Activated CD8-positive, alpha-beta memory T cell treated with anti-CD3 and anti-CD28 coated beads for 48 hours (primary cell): ENCODE measurements at regions not wholly inside any gene's neighbourhood (a gene's known extent, or its start where the extent isn't known, plus 50 kb on each side); places are given as distances from the start of the nearest gene placed in this dataset.
"Not testable (repeated sequence)": the region's sequence is repeated elsewhere in the genome, so short reads cannot be mapped to it uniquely, and the experiment has no call there.

Experiments
- DNase-seq, 3 experiments: peaks; one replicate each; pipeline ENCODE4 v3.0.0-alpha.2; 2020; ENCODE audit warnings: low read depth in 2 of 3, low spot score in 2 of 3

GRCh38 chr13:109941951-109942350 lies 155.6 kb upstream of the IRS2 start:
- DNase-seq = no peak

- DNase-seq = no peak
Observed at GRCh38 chr13:109941221-109941620, 154.8 kb upstream of the IRS2 start.

GRCh38 chr13:109940637-109941036 lies 154.3 kb upstream of the IRS2 start:
- DNase-seq = no peak

GRCh38 chr13:109939838-109940237 lies 153.5 kb upstream of the IRS2 start:
- DNase-seq = no peak

DNA sequence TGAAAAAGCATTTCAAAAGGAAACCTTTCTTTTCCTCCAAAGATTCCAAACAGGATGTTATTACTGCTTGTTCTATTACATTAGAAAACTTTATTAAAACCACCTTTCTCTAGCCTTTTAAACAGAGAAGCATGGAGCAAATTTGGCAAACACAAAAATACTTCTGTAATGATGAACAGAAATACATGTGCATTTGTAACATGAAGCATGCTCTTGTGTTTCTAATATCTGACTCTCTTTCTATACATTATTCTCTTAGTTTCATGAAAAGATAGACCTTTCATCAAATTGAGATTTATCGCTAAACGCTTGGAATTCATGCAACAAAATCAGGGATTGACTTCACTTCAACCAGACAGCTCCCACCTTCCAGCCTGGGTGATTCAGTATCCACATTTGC lies 152.8 kb upstream of the IRS2 start:
- no peak for DNase-seq

DNA sequence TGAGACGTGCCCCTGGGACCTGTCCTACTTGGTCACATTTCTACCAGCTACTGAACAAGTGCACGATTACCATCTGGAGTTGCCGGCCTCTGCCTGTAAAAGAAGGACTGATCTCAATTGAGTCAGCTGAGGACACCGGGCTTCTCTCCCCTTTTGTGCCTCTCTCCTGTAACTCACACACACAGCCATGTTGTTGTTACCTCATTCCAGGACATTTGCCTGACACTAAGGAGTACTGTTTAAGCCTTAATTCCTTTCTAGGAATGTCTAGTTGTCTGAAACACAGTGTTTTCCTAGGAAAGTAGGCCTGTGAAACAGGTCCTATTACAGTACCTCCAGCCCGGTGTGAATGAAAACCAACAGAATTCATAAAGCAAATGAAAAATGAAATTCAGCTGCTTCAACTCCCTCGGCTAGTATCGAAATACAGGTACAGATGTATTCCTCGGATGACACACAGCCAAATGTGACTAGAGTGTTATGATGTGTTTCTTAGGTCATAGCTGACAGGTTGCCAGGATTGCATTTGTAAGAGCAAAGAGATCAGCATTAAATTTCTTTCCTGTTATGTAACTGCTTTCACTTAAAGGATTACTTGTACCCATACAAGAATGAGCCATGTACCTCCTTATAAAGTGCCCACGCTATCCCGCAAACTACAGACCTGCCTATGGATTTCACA lies 152.0 kb upstream of the IRS2 start:
- DNase-seq = no peak

DNA sequence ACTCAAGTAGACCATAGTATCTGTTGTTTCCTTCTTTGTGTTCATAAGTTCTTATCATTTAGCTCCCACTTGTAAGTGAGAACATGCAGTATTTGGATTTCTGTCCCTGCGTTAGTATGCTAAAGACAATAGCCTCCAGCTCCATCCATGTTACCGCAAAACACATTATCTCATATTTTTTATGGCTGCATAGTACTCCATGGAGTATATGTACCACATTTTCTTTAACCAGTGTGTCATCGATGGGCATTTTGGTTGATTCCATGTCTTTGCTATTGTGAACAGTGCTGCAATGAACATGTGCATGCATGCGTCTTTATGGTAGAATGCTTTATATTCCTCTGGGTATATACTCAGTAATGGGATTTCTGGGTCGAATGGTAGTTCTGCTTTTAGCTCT lies 148.1 kb upstream of the IRS2 start:
- DNase-seq = not testable (repeated sequence)

- no peak for DNase-seq
Observed at GRCh38 chr13:109933476-109933875, 147.1 kb upstream of the IRS2 start.

- no peak for DNase-seq
Observed at GRCh38 chr13:109924376-109924775, 138.0 kb upstream of the IRS2 start.

DNA sequence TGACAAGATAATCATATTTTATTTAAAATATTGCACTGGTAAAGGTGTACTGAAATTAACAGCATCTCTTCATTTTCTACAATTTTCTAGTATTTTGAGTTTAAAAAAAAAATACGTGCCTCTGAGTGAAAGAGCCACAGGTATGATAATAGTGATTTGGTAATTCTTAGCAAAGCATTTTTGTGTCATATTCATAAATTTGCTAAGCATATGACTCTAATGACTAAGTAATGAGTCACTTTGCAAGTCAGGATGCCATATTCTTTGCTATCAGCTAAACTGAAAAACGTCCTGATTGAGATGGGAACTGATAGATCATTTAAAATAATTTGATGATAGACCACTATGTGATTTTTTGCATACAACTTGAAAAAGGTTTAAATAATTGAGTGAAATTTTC lies 136.1 kb upstream of the IRS2 start:
- no peak for DNase-seq

GRCh38 chr13:109919715-109920375 lies 133.5 kb upstream of the IRS2 start:
- no peak for DNase-seq

DNA sequence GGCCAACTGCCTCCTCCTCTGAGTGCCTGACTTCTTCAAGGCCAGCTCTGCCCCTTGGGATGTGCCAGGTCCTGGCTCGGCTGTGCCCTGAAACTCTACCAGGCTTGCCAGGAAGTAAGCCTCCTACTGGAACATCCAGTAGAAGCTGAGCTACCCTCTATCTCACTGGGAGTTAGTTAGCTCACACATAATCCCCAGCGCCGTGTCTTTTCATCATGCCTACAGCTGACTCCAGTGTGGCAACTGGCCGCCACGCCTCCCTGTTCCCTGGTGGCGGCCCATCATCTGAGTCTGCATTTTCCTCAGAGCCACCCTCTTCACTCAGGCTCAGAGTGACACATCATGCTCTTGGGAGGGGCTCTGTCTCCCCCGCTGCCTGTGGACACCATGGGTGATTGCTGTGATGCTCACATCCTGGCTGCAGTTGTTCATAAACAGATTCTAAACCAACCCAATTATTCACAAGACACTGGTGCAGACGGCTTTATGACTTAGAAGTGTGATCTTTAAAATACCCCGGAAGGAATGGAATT lies 131.9 kb upstream of the IRS2 start:
- DNase-seq = no peak

- no peak for DNase-seq
Observed at GRCh38 chr13:109917422-109917821, 131.0 kb upstream of the IRS2 start.

DNA sequence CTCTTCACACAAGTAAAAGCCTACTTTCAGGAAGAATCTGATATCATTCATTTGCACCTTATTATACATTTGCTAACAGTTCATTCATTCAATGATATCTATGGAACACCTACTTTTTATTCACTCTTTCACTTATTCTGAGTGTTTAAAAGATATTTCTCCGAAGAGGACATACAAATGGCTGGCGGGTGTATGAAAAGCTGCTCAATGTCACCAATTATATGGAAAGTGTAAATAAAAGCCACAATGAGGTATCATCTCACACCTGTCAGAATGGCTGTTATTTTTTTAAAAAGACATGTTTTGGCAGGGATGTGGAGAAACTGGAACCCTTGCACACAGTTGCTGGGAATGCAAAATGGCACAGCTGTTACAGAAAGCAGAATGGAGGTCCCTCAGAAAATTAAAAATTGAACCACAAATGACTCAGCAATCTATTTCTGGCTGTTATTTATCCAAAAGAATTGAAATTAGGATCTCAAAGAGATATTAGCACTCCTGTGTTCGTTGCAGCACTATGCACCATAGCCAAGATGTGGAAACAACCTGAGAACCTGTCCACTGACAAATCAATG lies 127.6 kb upstream of the IRS2 start:
- DNase-seq = no peak

DNA sequence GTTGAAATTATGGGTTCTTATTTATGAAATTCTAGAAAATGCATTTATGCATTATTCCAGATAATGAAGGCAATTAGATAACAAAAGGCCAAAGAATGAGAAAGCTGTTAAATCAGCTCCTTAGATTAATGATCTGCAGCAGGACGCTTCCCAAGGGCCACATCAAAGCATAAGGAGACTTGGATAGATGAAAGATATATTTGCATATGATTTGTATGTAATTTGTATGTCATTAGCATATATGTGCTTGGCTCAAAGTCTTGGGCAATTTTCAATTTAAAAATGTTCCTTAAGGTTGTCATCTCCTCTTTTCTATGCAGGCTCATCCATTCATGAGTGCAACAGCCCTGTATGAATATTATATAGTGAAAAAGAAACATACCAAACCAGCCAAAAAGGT lies 126.8 kb upstream of the IRS2 start:
- no peak for DNase-seq

DNA sequence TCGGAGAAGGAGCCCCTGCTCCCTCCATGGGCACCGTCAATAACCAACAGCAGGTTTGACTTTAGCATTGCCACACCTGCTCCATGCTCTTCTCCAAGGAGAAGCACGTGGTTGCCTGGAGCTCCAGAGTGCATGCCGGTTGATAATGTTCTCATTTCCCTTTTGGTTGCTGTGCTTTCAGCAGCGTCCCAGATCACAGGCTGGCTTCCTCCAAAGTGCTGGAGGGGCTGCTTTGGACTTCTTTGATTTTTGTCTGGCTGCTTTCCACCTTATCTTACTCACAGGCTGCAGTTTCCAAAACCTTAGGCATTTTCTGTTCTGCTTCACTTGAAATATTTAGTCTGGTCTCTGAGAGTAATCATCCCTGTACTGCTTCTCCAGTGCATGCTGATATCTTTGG lies 123.8 kb upstream of the IRS2 start:
- no peak for DNase-seq

GRCh38 chr13:109906976-109907375 lies 120.6 kb upstream of the IRS2 start:
- DNase-seq = no peak

- no peak for DNase-seq
Observed at GRCh38 chr13:109904218-109904617, 117.8 kb upstream of the IRS2 start.

DNA sequence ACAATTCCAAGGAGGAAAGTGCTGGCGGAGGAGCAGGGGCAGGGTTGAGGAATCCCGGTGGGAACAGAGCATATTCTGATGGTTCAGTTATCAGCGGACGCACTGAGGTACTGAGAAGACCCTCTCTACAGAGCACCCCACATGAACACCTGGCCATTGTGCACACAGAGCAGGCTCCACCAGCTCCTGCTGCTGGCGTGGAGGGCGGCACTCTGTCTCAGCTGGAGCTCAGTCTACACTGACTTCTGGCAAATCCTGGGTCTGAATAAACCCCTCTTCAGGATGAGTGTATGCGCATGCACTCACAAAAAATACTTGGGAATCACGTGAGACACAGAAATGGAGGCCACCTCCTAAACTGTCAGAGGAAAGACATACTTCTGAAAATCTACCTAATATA lies 114.4 kb upstream of the IRS2 start:
- no peak for DNase-seq

DNA sequence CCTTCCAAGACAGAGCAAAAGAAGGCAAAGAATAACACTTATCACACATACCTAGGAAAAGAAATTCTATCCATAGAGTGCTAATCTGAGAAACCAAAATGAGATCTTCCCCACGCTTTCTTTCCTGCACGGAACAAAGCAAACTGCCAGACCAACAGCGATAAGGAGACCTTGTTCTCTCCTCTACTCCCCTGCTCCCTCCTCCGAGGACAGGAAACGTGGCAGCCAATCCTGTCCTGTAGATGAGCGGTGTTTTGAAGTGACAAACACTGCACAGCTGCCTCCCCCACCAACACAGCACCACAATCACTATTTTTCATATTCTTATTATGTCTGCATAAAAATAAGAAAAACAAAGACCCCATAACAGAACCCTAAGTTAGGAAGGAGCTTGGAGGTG lies 113.9 kb upstream of the IRS2 start:
- no peak for DNase-seq

GRCh38 chr13:109899748-109900147 lies 113.4 kb upstream of the IRS2 start:
- no peak for DNase-seq

DNA sequence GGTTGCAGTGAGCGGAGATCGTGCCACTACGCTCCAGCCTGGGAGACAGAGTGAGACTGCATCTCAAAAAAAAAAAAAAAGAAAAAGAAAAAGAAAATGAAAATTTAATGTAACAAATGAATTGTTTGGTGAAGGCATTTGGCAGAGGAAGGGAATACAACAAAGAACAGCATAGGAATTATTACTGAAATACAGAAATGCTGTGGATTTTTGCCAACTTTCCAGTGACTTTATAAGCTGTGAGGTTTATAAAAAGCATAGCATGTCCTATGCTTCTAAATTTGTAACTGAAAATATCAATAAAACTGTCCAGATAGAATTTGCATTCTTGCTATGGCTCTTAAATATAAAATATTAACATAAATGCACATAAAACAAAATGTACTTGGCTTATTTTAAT lies 112.9 kb upstream of the IRS2 start:
- no peak for DNase-seq
